ENCODE measurements at regions not wholly inside any gene's neighbourhood (a gene's known extent, or its start where the extent isn't known, plus 50 kb on each side); places are given as distances from the start of the nearest gene placed in this dataset.

DNA sequence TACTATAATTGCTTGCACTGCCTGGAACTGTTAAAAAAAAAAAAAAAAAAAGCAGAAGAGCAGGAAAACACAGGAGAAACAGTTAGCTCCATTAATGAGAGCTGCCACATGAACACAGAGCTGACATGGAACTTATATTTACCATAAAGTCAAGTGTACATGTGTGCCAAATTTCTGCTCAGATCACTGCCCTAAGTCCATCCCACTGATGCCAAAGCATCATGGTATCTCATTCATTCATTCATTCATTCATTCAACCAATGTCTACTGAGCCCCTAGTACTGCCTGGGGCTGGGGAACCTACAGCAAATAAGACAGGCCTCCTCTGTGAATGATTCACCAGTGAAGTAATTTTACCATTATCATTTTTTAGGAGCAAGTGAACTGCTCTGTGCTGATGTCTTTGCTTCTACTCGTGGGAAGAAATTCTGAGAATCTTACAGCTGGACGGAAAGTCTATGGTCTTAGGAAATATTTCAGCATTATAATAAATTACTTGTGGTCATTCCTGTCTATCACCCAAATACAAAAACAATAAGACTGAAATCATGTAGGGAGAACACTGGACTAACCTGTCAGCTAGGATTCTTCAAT lies 58.8 kb upstream of the ABLIM1 start:
- TF ChIP-seq, protein P1, sequence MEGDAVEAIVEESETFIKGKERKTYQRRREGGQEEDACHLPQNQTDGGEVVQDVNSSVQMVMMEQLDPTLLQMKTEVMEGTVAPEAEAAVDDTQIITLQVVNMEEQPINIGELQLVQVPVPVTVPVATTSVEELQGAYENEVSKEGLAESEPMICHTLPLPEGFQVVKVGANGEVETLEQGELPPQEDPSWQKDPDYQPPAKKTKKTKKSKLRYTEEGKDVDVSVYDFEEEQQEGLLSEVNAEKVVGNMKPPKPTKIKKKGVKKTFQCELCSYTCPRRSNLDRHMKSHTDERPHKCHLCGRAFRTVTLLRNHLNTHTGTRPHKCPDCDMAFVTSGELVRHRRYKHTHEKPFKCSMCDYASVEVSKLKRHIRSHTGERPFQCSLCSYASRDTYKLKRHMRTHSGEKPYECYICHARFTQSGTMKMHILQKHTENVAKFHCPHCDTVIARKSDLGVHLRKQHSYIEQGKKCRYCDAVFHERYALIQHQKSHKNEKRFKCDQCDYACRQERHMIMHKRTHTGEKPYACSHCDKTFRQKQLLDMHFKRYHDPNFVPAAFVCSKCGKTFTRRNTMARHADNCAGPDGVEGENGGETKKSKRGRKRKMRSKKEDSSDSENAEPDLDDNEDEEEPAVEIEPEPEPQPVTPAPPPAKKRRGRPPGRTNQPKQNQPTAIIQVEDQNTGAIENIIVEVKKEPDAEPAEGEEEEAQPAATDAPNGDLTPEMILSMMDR (IDR thresholded peaks at IDR 0.05), result no peak
- TF ChIP-seq POLR2A (IDR thresholded peaks at IDR 0.05) (no peak), POLR2AphosphoS5 (IDR thresholded peaks at IDR 0.05) (no peak), EP300 (IDR thresholded peaks at IDR 0.05) (no peak)

Measured in upper lobe of left lung (tissue), 4 donors.